SK-N-DZ (cell line): ENCODE measurements at regions not wholly inside any gene's neighbourhood (a gene's known extent, or its start where the extent isn't known, plus 50 kb on each side); places are given as distances from the start of the nearest gene placed in this dataset.
"Not testable (repeated sequence)": the region's sequence is repeated elsewhere in the genome, so short reads cannot be mapped to it uniquely, and the experiment has no call there.

Source experiments
- DNase-seq: peaks from one replicate; pipeline ENCODE4 v3.0.0-alpha.2; 2015; ENCODE audit warnings: low spot score

- DNase-seq = no peak
Observed at GRCh38 chr12:104906695-104907094, 51.4 kb downstream of the SLC41A2 start.

DNA sequence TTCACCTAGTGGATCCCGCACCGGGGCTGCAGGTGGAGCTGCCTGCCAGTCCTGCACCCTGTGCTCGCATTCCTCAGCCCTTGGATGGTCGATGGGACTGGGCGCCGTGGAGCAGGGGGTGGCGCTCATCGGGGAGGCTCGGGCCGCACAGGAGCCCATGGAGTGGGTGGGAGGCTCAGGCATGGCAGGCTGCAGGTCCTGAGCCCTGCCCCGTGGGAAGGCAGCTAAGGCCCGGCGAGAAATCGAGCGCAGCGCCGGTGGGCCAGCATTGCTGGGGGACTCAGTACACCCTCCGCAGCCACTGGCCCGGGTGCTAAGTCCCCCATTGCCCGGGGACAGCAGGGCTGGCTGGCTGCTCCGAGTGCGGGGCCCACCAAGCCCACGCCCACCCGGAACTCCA is 52.6 kb downstream of the SLC41A2 start:
- not testable (repeated sequence) for DNase-seq

DNA sequence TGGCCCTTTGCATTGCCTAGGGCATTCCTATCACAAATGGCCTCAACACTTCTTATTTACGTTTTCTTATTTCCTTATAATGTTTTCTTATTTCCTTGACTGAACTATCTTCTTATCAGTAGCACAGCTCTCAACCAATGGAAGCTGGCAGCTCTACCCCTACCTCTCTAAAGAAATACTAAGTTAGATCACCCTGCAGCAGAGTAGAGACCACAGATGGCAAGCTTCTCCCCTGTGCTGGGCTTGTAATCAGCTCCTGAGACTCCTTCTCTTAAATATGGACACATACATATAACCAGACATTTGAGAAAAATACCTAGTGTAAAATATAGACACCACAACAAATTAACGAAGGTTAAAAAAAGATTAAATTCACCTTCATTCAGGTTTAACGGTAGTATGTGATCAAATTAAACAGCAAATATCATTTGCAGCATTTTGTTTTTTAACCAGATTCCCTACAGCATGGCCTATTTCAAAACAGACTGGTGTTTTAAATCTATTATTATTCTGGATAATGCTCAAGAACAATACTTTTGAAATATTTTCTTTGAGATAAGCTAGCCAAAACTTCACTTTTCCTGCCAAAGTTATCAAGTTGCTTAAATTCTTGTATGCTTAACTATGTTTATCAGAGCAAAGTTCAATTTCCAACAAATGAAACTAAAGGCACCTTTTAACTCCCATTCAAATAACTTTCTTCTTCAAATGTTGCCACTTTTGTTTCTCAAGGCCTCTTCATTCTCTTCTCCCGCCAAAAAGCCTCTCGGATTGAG is 54.3 kb downstream of the SLC41A2 start:
- no peak for DNase-seq

- DNase-seq = no peak
Observed at GRCh38 chr12:104902125-104902524, 56.0 kb downstream of the SLC41A2 start.

DNA sequence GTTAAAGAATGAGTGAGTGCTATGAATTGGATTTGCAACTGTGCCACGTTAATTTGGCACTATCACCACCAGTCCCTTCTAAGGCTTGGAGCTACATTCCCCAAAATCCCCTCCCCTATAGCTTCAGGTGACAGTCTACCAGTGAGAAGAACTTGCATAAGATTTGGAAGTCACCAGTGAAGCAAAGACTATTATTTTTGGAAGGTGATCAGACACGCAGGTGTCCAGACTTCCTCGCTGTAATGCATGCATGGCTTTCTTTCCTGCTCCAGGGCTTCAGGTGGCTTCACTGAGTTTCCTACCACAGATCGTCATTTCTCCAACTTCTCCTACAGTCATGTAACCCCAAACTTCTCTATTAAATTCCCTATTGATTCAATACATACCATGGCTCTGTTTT is 61.4 kb downstream of the SLC41A2 start:
- no peak for DNase-seq

DNA sequence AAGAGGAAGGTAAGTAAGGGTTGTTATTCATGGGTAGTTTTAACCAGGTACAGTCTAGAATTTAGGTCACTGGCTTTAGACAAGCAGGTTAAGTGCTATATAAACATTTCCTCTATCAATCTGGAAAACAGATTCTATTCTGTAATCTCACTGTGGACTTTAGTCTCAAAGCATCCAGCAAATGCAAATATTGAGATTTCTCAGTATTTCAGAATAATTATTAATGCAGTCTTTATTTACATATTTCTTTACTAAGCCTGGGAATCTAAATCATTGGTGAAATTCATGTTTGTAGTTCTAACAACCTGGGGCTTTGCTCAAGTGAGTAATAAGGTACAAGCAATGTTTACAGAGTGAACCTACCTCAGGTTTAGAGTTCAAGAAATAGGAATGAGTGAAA is 61.9 kb downstream of the SLC41A2 start:
- no peak for DNase-seq

- DNase-seq = no peak
Observed at GRCh38 chr12:104895415-104895814, 62.7 kb downstream of the SLC41A2 start.

- no peak for DNase-seq
Observed at GRCh38 chr12:104890476-104891096, 67.5 kb downstream of the SLC41A2 start.

GRCh38 chr12:104889735-104890134 is 68.4 kb downstream of the SLC41A2 start:
- no peak for DNase-seq

DNA sequence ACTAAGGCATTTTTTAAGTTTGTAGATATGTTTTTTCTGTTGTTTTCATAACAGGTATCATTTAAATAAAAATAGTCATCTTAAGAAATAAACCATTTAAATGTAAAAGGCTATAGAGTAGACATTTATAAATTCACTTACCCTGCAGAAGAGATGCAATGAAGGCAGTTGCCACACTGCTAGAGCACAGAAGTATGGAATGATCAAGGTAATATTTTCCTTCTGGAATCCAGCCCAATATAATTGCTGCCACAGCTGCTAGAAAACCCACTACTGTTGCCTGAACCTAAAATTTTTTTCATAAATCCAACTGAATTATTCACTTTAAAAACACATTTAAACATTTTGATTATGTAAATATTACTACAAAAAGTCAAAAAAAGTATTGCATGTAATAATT is 69.2 kb downstream of the SLC41A2 start:
- no peak for DNase-seq

- DNase-seq = no peak
Observed at GRCh38 chr12:104888481-104888880, 69.6 kb downstream of the SLC41A2 start.

- DNase-seq = no peak
Observed at GRCh38 chr12:104887452-104887851, 70.6 kb downstream of the SLC41A2 start.

- no peak for DNase-seq
Observed at GRCh38 chr12:104886418-104887401, 71.4 kb downstream of the SLC41A2 start.

DNA sequence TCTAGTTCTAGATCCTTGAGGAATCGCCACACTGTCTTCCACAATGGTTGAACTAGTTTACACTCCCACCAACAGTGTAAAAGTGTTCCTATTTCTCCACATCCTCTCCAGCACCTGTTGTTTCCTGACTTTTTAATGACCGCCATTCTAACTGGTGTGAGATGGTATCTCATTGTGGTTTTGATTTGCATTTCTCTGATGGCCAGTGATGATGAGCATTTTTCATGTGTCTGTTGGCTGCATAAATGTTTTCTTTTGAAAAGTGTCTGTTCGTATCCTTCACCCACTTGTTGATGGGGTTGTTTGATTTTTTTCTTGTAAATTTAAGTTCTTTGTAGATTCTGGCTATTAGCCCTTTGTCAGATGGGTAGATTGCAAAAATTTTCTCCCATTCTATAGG is 79.2 kb downstream of the SLC41A2 start:
- DNase-seq = not testable (repeated sequence)

DNA sequence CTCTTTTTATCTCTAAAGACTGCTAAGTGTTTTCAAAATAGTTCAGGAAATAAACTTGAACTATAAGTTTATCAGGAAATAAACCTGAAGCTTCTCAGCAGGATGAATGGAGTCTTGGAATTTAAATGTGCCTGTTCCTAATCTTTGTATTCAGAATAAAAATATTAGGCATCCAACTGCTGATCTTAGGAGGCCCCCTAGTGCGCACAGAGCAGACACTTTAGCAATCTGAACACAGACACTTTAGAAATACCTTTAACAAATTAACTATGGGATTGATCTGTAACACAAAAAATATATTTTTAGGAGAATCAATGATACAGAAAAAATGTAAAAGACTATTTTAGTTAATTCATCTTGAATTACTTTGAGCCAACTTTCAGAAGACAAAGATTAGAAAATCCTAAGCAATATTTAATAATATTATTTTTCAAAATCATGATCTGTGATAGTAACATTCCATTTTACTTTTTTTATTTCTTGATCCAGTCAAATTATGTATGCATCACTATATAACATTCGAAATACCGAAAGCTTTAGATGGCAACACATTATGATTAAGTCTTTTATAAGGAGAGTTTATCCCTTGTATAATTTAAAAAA is 80.9 kb downstream of the SLC41A2 start:
- peak; percentile 56 for DNase-seq

DNA sequence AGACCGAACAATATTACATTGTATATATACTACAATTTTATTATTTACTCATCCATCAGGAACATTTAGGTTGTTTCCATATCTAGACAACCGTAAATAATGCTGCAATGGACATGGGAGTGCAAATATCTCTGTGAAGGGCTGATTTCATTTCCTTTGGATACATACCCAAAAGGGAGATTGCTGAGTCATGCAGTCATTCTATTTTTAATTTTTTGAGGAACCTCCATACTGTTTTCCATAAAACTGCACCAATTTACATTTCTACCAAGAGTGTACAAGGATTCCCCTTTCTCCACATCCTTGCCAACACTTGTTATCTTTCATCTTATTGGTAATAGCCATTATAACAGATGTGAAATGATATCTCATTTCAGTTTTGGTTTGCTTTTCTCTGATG is 84.7 kb downstream of the SLC41A2 start:
- DNase-seq = no peak

GRCh38 chr12:104870797-104871196 is 87.3 kb downstream of the SLC41A2 start:
- no peak for DNase-seq

GRCh38 chr12:104866291-104866690 is 91.8 kb downstream of the SLC41A2 start:
- no peak for DNase-seq

DNA sequence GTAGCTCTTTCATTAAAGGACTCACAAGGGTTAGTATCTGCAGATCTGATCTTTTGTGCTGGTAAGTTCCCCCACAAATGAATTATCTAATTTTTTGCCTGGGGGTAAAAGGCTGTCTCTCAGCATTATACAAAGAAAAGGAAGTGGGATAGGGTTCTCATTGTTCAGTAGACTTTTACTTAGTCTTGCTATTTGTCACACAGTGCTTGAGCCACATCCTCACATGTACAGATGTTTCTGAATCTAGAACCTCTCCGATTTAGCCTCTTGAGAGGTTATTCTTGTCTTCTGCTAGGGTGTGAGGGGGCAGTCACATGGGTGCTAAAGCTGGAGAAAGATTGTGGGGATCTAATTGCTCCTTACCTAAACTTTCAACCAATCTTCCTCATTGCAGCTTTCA is 93.0 kb downstream of the SLC41A2 start:
- no peak for DNase-seq

DNA sequence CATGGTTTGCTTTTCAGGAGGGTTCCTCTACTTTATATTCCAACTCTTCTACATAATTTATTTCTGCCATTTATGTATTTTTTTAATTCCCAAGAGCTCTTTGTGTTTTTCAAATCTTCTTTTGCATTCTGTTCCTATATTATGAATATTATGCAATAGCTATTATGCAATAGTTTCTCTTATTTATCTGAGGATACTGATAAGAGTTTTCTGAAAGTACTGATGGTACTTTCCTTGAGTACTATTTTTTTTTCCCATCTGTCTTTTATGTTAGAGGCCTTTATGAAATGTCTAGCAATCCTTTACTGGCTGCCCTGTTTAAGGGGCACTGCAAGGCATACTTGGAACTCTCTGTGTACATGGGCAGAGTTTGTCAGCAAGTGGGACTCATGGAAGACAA is 93.4 kb downstream of the SLC41A2 start:
- no peak for DNase-seq

DNA sequence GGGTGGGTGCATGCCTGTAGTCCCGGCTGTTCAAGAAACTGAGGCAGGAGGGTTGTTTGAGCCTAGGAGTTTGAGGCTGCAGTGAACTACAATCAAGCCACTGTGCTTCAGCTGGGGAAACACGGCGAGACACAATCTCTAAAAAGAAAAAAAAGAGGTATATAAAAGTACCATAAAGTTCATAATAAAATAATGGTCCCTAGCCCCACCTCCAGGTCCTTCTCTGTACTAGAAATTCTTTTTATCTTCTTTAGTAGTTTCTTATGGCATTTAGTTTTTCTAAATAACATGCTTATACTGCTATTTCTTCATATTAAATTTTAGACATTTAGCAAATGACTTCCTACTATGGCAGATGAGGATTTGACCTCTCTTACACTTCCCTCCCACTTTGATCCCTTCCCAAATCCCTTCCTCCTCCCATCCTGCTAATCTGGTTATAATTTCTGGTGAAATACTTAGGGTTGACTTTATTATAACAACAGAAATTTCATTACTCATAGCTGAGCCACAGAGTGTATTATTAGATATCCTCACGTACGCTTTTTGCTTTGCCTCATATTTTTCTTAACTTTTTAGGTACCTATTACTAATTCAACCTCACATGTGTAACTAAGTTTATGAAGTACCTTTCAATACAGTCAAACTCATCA is 94.7 kb downstream of the SLC41A2 start:
- no peak for DNase-seq
